NCI-H774 (cell line): ENCODE measurements at regions not wholly inside any gene's neighbourhood (a gene's known extent, or its start where the extent isn't known, plus 50 kb on each side); places are given as distances from the start of the nearest gene placed in this dataset.
"Not testable (repeated sequence)": the region's sequence is repeated elsewhere in the genome, so short reads cannot be mapped to it uniquely, and the experiment has no call there.

Source experiments
- DNase-seq: peaks from one replicate; lab custom pipeline; 2025; lab: John Stamatoyannopoulos, UW

DNA sequence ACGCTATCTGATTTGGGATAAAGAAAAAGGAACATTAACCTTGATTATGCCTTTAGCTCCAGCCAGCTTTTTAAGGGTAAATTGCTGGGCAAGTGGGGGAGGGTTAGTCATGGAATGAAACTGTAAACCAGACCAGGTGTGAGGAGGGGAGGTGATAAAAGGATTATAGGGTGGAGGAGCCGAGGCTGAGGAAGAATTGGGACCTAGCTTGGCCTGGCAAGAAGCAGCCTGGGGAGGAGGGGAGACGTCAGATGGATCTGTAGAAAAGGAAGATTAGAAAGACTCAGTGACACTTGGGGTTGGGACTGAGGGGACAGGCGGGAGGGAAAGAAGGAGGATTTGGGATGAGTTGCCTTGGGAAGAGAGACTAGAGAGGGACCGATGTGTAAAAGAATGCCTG is 590.8 kb upstream of the MDGA2 start:
- DNase-seq: not testable (repeated sequence)

DNA sequence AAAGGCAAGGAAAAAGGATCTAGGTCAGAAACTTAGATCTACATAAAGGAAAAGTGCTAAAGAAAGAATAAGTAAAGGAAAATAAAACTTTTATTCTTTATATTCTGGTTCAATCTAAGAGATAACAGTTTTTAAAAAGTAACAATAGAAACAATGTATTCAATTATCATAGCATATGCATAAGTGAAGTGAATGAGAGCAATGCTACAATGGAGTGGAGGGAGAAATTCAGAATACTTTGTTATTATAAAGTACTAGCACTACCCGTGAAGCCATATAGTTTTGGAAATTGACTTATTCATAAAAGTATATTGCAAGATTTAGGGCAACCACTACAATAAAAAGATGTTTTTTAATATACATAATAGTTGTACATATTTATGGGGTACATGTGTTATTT is 586.0 kb upstream of the MDGA2 start:
- DNase-seq: no peak

DNA sequence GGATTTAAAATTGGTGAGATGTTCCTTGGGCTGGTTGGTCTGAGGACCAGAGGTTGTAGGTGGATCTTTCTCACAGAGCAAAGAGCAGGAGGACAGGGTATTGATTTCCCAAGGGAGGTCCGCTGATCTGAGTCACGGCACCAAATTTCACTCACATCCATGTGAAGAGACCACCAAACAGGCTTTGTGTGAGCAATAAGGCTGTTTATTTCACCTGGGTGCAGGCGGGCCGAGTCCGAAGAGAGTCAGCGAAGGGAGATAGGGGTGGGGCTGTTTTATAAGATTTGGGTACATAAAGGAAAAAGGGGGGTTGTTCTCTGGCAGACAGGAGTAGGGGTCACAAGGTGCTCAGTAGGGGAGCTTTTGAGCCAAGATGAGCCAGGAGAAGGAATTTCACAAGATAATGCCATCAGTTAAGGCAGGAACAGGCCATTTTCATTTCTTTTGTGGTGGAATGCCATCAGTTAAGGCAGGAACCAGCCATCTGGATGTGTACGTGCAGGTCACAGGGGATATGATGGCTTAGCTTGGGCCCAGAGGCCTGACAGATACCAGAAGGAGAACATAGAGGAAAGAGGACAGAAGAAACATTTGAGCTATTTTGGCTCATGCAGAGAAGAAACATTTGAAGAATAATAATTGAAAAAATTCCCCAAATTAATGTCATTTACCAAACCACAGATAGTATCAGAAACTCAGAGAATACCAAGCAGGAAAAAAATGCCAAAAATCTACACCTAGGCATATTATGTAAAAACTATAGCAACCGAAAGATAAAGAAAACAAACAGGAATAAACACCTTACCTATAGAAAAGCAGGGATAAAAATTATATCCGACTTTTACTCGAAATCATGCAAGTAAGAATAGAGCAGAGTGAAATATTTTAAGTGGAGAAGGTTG is 585.2 kb upstream of the MDGA2 start:
- not testable (repeated sequence) for DNase-seq

DNA sequence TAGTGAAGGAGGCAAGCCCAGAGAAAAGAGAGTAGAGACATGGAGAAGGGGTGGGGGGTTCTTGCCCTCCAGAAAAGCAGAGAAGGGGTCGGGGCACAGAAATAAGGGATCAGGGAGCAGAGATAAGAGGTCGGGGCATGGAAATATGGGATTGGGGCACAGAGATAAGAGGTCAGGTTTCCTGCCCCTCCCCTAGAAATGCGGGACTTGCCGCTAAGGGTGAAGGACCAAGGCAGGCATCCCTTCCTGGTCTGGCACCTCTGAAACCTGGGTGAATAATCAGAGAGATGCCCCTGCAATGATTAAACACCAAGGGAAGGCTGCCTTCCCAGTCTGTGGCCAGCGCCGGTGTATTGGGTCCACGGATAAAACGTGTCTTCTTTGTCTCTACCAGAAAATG is 584.5 kb upstream of the MDGA2 start:
- not testable (repeated sequence) for DNase-seq

DNA sequence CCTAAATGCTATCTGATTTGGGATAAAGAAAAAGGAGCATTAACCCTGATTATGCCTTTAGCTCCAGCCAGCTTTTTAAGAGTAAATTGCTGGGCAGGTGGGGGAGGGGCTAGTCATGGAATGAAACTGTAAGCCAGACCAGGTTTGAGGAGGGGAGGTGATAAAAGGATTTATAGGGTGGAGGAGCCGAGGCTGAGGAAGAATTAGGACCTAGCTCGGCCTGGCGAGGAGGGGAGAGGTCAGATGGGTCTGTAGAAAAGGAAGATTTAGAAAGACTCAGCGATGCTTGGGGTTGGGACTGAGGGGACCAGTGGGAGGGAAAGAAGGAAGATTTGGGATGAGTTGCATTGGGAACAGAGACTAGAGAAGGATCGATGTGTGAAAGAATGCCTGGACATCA is 583.8 kb upstream of the MDGA2 start:
- not testable (repeated sequence) for DNase-seq

DNA sequence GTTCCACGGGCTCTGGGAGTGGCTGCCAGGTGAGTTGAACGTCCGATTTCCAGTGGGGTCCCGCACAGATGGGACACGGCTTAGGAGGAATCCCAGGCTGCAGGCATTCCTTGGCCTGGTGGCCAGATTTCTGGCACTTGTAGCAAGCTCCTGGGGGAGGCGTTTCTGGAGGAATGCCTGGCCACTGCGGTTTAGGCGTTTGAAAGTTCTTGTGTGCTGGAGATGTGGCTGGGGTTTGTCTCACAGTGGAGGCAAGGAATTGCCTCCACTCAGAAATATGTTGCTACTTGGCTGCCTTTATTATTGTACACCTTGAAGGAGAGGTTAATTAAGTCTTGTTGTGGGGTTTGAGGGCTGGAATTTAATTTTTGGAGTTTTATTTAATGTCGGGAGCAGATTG is 583.3 kb upstream of the MDGA2 start:
- not testable (repeated sequence) for DNase-seq

DNA sequence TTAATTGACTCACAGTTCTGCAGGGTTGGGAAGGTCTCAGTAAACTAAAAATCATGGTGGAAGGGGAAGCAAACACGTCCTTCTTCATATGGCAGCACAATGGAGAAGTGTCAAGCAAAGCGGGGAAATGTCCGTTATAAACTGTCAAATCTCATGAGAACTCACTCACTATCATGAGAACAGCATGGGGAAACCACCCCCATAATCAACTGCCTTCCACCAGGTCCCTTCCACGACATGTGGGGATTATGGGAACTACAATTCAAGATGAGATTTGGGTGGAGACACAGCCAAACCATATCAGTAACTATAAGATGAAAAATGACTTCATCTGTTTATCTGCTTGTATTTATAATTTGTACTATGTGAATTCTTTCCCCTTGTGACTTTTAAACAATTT is 577.6 kb upstream of the MDGA2 start:
- no peak for DNase-seq

DNA sequence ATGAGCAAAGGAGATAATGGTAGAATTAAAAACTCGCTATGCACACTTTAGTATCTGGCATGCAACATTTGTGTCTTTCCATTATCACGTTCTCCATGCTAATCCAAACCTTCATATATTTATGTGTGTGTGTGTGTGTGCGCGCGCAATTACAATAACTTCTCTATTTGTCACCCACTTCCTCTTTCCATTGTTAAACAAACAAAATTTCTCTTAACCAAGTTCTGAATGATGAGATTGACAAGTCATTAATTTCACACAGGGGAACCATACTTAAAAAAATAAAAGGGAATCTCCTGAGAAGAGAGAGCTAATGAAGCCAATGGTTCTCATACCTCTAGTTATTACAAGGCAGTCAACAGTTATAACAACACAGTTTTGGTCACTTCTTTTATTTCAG is 575.9 kb upstream of the MDGA2 start:
- no peak for DNase-seq

DNA sequence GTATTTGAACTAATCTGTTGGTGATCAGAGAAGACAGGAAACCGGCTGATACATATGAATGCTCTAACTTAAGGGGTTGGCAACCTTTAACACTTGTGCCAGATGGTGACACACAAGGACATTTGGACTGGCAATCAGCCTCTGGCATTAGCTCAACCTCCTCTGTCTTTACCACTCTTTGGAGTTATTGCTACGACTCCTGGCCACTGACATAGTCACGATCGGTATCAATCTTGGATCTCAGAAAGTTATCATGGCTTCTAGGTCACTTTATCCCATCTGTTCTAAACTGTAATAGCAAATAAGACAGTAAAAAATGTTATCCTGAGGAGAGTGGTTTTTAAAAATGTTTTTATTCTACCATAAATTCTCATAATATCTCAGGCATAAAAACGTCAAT is 575.2 kb upstream of the MDGA2 start:
- DNase-seq: no peak

DNA sequence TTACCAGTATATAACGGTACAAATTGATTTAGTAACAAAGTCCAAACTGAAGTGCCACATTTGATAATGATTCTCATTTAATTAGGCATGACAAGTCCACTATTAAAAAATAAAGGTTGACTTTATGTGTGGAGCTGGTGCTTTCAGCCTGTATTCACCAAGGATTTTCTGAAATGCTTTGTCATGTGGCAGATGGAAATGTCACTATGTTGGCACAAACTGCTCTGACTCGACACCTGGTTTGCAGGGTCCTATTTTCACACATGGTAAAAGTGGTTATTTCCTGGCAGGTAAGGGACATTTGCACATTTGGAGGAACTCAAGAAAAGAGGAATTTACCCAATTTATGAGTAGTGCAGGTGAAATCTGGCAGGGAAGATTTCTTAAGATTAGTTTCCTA is 572.6 kb upstream of the MDGA2 start:
- DNase-seq: no peak

DNA sequence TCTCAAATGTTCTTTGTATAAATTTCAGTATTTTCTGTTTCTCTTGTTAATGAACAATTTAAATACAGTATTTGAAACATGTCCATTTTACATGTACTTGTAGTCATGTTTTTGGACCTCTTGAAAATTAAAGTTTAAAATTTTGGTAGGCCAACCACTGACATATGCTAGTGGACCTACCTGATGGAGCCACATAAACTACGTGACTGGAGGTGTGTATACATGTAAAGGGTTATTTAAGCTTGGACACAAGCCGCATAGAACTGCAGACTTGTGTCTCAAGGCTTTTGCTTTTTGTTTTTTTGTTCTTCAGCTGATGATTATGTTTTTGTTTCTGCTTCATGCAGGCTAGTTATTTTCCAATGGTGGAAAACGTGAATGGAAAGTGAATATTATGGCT is 568.5 kb upstream of the MDGA2 start:
- no peak for DNase-seq

DNA sequence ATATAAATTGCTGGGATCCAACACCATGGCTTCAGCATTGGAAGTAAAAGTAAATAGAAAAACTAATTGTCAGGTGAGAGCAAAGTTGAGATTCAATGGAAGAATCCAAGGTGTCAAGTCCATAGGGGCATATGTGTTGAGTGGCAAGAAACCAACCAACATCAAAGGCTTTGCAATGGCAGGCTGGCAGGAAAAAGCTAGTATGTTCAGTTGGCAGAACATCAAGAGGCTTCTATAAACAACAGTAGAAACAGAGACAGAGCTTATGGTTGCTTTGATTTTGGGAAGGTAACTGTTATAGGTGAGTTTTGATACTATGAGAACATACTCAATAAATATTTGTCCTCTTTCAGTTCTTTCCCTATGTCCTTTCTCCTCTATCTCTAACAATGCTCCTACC is 553.7 kb upstream of the MDGA2 start:
- DNase-seq: no peak

DNA sequence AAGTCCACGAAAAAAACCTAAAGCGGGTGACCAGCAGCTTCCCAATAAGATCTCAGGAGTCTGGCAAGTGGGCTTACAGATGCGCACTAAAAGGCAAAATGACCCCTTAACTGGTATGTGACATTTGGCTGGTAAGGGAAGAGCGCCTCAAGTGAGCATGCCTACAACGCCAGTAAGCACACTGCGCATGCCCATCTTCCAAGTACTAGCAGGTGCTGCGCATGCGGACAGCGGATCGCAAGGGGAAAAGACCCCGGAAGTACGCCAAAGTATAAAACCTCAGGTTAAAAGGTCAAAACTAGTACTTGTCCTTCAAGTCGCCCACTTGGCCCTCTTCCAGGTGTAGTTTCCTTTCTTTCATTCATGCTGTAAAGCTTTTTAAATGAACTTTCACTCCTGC is 518.5 kb upstream of the MDGA2 start:
- DNase-seq: no peak

DNA sequence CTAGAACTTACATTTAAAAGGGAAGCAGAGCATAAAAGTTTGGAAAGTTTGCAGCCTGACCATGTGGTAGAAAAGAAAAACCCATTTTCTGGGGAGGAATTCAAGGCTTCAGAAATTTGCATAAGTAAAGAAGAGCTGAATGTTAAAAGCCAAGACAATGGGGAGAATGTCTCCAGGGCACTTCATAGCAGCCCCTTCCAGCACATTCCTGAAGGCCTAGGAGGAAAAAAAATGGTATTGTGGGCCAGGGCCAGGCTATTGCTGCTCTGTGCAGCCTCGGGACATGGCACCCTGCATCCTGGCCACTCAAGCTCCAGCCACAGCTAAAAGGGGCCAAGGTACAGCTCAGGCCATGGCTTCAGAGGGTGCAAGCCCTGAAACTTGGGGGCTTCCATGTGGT is 474.2 kb upstream of the MDGA2 start:
- not testable (repeated sequence) for DNase-seq

DNA sequence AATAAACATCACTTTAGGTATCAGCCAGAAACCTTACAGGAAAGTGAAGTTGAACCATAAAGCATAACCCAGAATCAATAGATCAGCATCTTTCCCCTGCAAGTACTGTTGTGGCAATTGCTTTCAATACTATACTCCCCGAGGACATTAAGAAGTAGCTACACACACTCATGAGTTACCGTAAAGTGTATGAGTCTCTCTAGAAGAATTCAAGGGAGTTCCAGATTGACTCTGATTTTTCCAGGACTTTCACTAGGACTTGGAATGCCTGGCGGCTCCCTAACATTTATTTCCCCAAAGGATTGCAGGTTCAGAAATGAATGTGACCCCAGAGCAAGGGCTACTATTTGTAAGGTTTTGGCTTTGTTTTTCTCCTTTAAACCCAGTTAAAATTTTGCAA is 465.4 kb upstream of the MDGA2 start:
- no peak for DNase-seq

DNA sequence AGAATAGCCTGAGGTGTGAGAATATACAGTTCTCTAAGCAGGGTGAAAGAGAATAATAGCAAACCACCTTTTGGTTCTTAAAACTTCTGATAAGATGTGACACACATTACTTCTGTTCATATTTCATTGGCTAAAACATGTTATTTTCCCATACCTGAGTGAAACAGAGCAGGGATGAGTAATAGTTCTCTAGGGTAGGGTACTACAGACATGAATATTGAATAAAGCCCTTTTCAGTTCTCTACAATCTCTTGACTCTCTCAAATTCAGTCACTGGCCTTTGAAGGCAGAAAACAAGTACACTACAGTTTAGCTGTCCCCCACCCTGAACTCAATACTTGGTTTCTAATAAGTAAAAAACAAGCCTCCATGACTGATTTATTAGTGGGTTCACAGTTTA is 454.1 kb upstream of the MDGA2 start:
- no peak for DNase-seq

DNA sequence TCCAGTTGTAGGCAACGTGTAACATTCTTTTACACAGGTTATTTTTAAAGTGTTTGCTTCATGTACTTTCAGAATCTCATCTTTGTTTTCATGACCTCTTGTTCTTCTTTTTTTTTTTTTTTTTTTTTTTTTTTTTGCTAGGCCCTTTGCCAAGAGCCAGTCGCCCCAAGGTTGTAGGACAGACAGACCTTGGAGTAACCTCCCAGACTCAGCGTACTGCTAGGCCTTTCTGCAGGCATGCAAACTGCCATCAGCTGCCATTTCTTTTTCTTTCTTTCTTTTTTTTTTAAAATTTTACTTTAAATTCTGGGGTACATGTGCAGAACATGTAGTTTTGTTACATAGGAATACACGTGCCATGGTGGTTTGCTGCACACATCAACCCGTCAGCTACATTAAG is 452.3 kb upstream of the MDGA2 start:
- no peak for DNase-seq

DNA sequence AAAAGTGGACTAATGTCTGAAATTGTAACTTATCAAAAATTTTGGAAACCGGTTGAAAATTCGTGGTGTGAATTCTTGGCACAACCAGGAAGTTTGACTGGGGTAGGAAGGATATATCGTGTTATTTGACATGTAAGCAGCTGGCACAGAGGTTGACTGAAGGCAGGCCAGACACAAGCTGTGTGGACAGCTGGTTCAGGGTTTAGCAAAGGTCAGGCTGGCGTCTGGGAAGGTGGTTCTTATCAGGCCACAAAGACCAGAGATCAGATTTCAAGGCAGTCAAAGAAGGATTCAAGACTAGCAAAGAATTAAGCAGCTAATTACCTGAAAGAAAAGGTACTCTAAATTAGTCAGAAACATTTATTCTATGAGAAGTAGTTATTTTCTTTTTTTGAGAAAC is 450.2 kb upstream of the MDGA2 start:
- no peak for DNase-seq

DNA sequence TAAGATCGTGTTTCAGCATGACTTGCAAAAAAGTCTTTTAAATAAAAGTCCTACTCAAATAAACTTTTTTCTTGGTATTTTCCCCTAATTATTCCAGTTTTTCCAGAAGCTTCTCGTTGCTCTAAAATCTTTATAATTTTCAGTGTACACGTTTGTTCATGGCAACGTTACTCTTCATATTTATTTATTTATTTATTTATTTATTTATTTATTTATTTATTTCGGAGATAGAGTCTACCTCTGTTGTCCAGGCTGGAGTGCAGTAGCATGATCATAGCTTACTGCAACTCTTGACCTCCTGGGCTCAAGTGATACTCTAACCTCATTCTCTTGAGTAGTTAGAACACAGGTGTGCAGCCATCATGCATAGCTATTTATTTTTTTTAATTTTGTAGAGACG is 438.3 kb upstream of the MDGA2 start:
- no peak for DNase-seq

DNA sequence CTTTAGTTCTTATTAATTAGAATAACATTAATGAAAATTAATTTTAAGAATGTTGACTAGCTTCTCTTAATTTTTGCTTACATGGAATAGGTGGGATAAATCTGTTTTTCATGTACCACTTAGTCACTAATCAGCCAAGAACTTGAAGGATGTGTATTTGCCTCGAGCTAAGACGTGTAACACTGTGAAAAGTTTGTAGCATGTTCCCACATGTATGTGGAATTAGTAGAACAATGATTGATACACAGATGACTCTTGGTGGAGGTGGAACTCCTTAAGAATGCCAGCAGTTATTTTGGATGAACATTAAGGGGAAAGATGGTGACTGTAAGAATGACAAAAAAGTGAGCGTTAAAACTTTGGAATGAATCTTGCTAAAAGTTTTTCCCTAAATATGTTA is 435.7 kb upstream of the MDGA2 start:
- no peak for DNase-seq

DNA sequence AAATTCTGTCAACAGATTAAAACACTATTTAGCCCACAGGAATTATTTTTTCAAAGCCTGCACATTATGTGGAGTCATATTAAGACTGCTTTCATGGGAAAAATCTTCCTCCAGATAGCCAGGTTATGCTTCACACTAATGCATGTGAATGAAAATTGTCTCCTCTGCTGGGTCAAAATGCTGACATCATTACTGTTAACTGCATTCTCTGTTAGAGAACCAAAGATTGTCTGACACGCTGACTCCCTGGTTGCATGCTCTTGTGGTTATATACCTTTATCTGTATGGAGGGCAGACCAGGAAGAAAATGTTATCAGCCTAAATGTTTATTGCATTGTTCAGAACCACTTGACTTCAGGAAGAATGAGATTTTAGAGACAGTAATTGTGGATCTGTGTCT is 432.2 kb upstream of the MDGA2 start:
- no peak for DNase-seq

DNA sequence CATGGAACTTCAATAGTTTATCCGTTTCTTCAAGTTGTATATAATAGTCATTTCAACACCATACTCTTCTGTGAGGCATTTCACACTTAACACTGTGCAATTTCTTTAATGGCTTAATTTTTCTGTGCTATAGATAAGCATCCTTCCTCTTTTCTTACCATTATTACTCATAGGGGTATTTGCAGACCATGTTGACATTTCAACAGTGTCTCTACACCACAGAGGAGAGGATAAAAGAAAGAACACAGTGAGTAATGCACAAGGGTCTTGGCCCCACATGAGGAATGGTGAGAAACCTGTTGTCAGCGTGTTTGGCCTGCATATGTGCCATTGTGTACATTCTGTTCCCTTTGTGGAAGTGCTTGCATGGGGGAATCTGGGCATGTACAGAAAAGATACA is 421.5 kb upstream of the MDGA2 start:
- DNase-seq: no peak

DNA sequence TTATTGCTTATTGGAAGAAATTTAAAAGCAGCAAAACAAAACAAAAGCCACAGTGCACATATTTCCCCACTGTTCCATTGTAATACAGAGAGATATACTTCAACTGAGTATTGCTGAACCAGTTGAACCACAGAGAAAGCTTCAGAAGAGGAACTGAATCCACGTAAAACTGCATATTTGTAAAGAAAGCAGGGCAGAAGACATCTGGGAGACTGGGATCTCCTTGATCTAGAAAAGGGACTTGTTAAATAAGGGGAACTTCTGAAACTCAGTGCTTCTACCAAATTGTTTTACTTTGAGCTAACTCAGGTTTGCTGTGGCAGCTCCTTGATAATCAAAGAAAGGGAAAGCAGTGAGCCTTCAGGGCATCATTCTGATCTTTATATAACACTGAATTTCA is 411.1 kb upstream of the MDGA2 start:
- no peak for DNase-seq

DNA sequence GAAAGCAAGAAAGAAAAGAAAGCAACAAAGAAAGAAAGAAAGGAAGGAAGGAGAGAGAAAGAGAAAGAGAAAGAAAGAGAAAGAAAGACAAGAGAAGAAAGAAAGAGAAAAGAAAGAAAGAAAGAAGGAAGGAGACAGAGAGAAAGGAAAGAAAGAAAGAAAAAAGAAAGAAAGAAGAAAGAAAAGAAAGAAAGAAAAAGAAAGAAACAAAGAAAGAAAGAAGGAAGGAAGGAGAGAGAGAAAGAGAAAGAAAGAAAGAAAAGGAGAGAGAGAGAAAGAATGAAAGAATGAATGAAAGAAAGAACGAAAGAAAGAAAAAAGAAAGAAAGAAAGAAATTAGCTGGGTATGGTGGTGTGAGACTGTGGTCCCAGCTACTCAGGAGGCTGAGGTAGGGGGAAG is 400.1 kb upstream of the MDGA2 start:
- no peak for DNase-seq
